ENCODE measurements at regions not wholly inside any gene's neighbourhood (a gene's known extent, or its start where the extent isn't known, plus 50 kb on each side); places are given as distances from the start of the nearest gene placed in this dataset.

DNA sequence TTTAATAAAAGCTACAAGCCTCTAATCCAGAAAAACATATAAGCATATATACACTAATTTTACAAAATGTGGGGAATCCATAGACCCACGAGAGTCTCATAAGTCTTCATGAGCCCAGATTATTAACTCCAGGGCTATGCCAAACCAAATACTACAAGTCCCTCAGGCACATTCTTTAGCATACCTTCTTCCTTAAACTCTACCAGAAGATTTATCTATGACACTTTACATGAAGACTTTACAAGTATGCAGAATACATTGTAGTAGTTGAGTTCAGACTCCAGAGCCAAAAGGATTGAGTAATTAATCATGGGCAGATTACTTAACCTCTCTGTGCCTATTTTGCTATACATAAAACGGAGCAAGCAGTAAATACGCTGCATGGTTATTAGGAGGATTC, 793.7 kb upstream of the ADGRL2 start:
- DNase-seq (ENCODE audit: low spot score) = no peak
- TF ChIP-seq, protein P1, sequence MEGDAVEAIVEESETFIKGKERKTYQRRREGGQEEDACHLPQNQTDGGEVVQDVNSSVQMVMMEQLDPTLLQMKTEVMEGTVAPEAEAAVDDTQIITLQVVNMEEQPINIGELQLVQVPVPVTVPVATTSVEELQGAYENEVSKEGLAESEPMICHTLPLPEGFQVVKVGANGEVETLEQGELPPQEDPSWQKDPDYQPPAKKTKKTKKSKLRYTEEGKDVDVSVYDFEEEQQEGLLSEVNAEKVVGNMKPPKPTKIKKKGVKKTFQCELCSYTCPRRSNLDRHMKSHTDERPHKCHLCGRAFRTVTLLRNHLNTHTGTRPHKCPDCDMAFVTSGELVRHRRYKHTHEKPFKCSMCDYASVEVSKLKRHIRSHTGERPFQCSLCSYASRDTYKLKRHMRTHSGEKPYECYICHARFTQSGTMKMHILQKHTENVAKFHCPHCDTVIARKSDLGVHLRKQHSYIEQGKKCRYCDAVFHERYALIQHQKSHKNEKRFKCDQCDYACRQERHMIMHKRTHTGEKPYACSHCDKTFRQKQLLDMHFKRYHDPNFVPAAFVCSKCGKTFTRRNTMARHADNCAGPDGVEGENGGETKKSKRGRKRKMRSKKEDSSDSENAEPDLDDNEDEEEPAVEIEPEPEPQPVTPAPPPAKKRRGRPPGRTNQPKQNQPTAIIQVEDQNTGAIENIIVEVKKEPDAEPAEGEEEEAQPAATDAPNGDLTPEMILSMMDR (IDR thresholded peaks at IDR 0.05; ENCODE audit: extremely low read depth, missing control alignments) = no peak

DNA sequence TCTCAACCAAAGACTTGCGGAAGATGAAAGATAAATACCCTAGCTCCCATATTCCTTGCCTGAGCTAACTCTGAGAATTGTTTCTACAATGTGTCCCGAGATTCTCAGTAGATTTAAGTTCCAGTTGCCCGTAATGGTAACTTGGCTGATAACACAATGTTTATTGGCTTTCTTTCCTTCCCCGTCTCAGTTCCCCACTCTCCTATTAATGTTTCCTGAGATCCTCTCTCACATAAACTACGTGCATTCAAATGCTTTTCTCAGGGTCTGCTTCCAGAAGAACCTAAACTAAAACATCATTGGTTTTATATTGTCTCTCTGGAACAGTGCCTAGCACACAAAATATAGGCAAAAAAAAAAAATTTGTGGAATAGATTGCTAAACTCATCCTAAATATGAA, 794.2 kb upstream of the ADGRL2 start:
- TF ChIP-seq, protein P1 (IDR thresholded peaks at IDR 0.05; ENCODE audit: extremely low read depth, missing control alignments) = no peak

DNA sequence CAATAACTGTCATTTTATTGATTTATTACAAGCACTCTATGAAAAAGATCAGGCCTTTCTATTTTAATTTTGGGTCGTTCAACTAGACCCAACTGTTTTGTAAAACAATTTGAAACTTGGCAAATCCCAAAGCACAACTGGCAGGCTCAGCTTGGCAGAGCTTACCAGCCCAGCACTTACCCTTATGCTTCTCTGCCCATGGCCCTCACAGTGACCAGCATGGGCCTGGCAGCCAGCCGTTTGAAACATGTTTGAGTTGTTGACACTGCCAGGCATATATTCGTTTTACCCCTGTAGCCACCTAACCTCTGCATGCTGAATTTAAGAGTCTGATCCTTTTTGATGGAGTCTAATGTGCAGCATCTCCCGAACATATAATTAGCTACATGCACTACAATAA, 796.7 kb upstream of the ADGRL2 start:
- DNase-seq (ENCODE audit: low spot score) = no peak
- TF ChIP-seq, protein P1 (IDR thresholded peaks at IDR 0.05; ENCODE audit: extremely low read depth, missing control alignments) = no peak

More for the DNA sequence above, 794.2 kb upstream of the ADGRL2 start:
- no peak for DNase-seq (ENCODE audit: low spot score)

DNA sequence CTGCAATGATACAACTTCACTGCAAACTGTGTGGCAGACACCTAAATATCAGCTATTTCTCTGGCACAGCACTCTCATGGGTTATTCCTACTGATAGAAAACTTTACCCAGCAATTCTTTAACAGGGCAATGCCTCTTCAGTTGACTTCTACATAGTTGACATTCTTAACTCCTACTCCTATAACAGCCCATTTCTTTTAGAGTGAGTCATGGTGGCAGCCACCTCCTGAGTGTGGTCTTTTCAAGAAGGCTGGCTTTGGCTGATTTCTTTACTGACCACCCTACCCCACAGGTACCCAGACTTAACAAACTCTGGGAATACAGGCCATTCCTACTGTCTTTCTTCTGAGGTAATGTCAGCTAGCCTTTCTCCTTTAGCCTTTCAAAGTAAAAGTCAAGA, 805.8 kb upstream of the ADGRL2 start:
- no peak for DNase-seq (ENCODE audit: low spot score)
- TF ChIP-seq, protein P1 (IDR thresholded peaks at IDR 0.05; ENCODE audit: extremely low read depth, missing control alignments) = no peak

DNA sequence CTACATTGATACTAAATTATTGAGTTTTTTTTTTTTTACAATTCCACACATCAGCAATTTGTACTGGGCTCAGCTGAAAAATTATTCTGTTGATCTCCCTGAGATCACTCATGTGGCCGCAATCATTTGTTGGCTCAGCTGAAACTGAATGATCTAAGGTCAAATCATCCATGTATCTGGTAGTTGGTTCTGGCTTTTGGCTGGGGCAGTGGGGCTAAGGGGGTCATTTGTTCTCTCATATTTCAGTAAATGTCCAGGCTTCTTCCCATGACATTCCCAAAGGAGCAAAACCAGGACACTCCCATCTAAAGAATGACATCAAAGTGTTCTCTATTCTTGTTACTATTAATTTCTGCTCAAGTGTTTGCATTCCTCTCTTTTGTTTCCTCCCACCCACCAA, 806.7 kb upstream of the ADGRL2 start:
- no peak for DNase-seq (ENCODE audit: low spot score)

DNA sequence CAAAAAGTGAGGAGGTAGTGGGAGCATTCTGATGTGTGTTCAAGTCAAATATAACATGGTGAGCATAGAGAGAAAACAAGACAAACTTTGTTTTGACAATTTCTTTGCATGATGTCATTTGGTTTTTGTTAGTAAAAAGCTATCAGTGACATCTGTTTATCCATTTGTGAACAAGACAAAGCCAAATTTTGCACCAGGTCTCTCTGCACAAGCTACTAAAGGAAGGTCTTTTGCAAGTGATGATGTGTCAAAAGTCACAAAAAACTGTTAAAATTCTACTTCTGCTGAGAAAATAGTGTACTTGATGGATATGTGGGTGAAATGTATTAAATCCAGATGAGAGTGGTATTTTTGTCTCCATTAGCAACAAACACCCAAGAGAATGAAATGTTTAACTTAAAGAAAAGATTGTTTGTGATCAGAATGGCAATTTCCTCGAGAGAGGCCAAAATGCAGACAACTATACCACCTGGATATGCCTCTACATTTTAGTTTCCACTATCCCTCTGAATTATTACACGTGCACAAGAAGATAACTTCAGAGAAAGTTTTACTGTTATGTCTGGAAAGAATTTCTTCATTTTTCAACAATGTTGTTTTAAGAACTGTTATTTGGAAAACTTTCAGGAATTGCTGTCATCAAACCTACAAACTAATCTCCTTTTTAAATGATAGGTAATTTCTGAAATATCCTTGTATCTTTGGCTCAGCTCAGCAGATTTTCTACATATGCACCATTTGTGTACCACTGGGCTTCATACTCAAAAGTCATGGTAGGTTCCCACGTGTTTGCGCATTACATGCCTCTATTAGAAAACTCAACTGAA, 807.4 kb upstream of the ADGRL2 start:
- TF ChIP-seq, protein P1 (IDR thresholded peaks at IDR 0.05; ENCODE audit: extremely low read depth, missing control alignments) = no peak
- DNase-seq (ENCODE audit: low spot score) = no peak

More for the DNA sequence above, 806.7 kb upstream of the ADGRL2 start:
- TF ChIP-seq, protein P1 (IDR thresholded peaks at IDR 0.05; ENCODE audit: extremely low read depth, missing control alignments) = no peak

DNA sequence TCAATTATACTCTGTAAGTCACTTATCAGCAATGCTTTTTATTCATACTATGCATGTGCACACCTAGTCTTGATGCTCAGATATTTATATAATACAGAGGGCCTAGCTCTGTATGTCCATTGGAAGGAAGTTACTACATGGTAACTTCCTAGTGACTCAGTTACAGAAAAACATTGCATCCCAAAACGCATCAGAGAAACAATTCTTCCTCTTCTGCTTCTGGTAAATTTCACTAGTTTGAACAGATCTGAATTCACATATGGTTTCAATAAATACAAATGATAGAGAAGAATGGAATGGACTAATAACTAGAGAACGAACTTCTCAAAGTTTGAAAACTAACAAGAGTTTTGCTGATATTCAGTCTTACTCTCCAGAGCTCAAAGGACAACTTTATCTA, 811.3 kb upstream of the ADGRL2 start:
- DNase-seq (ENCODE audit: low spot score) = no peak
- TF ChIP-seq, protein P1 (IDR thresholded peaks at IDR 0.05; ENCODE audit: extremely low read depth, missing control alignments) = no peak
